Peyer's patch (tissue), 4 donors: ENCODE measurements at regions not wholly inside any gene's neighbourhood (a gene's known extent, or its start where the extent isn't known, plus 50 kb on each side); places are given as distances from the start of the nearest gene placed in this dataset.

Experiments used
- CTCF ChIP-seq, 6 experiments: fragments of 450-650 bp in 4 of 6; fragments of 200-600 bp in 2 of 6; sonication (generic) in 1 of 6; IDR thresholded peaks; one replicate each; pipeline ENCODE4 v1.5.1; 2017 to 2019; ENCODE audit warnings: antibody characterized with exemption in 6 of 6, mild to moderate bottlenecking in 3 of 6, moderate library complexity in 1 of 6
- POLR2A ChIP-seq, 2 donors: fragments of 450-650 bp; IDR thresholded peaks; one replicate each; pipeline ENCODE4 v1.5.1; 2017; ENCODE audit warnings: antibody characterized with exemption in 2 of 2, mild to moderate bottlenecking in 2 of 2, moderate library complexity in 2 of 2

- TF ChIP-seq CTCF (IDR thresholded peaks at IDR 0.05) = no peak
- no peak for TF ChIP-seq POLR2A (IDR thresholded peaks at IDR 0.05)
Measured at GRCh38 chr1:222421380-222421779, 126.5 kb downstream of the HHIPL2 start.
